ENCODE measurements at regions not wholly inside any gene's neighbourhood (a gene's known extent, or its start where the extent isn't known, plus 50 kb on each side); places are given as distances from the start of the nearest gene placed in this dataset.
"Not testable (repeated sequence)": the region's sequence is repeated elsewhere in the genome, so short reads cannot be mapped to it uniquely, and the experiment has no call there.

DNA sequence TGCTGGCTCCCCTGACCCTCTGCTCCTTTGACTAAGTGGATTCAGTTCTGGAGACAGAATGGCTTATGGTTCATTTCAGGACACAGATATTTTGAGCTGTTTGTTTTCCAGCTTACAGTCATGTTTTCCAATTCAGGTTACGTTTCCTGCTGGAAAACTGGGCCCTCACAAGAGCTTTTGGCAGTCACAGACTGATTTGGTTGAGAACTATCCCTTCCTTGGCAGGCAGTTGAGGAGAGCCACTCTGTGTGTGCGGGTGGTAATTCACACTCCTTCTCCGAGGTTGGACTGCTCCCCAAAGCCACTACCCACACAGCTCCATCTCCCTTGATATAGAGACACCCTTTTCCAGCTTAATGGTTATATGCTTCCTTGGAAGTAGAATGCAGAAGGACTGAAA is 534.5 kb downstream of the TMEM38B start:
- Histone ChIP-seq H3K4me3 (ENCODE audit: low read depth, low read length, poor library complexity, severe bottlenecking) (no peak overlapping the region), H3K9me2 (ENCODE audit: insufficient read depth, low read length) (no peaks in the 10 kb centered on the region), H2AFZ (ENCODE audit: low read length) (no peak overlapping the region), H3K4me2 (ENCODE audit: low read length) (no peak overlapping the region), H4K20me1 (ENCODE audit: insufficient read depth, low read length) (no peaks in the 10 kb centered on the region), H3K27ac (ENCODE audit: low read depth, low read length, poor library complexity, severe bottlenecking) (no peak overlapping the region), H3K9me3 (ENCODE audit: low read length) (no peaks in the 10 kb centered on the region), H3K36me3 (ENCODE audit: insufficient read depth, low read length) (no peaks in the 10 kb centered on the region), H3K79me2 (ENCODE audit: insufficient read depth, low read depth, low read length) (no peaks in the 10 kb centered on the region), H3K4me1 (ENCODE audit: insufficient read depth, low read length, poor library complexity, severe bottlenecking) (no peaks in the 10 kb centered on the region)
- POLR2A ChIA-PET: interaction anchor here (1.1 kb wide), 1 partner anchor 20 kb away, joined by 4 read pairs; no protein-coding TSS in a partner anchor
- intact Hi-C loops (cut with micrococcal nuclease; ENCODE audit: unreplicated experiment): no loop called here
- CTCF ChIA-PET (ENCODE audit: unreplicated experiment): no interaction called here
- no peak for TF ChIP-seq EZH2phosphoT487 (IDR thresholded peaks at IDR 0.05; ENCODE audit: borderline replicate concordance, low read depth, low read length)
- TF ChIP-seq, protein P1, sequence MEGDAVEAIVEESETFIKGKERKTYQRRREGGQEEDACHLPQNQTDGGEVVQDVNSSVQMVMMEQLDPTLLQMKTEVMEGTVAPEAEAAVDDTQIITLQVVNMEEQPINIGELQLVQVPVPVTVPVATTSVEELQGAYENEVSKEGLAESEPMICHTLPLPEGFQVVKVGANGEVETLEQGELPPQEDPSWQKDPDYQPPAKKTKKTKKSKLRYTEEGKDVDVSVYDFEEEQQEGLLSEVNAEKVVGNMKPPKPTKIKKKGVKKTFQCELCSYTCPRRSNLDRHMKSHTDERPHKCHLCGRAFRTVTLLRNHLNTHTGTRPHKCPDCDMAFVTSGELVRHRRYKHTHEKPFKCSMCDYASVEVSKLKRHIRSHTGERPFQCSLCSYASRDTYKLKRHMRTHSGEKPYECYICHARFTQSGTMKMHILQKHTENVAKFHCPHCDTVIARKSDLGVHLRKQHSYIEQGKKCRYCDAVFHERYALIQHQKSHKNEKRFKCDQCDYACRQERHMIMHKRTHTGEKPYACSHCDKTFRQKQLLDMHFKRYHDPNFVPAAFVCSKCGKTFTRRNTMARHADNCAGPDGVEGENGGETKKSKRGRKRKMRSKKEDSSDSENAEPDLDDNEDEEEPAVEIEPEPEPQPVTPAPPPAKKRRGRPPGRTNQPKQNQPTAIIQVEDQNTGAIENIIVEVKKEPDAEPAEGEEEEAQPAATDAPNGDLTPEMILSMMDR (conservative IDR thresholded peaks at IDR 0.05; ENCODE audit: low read length): no peak
- no peak for DNase-seq (ENCODE audit: low spot score)
- BruUV-seq (replicated peaks): no TSS peak

DNA sequence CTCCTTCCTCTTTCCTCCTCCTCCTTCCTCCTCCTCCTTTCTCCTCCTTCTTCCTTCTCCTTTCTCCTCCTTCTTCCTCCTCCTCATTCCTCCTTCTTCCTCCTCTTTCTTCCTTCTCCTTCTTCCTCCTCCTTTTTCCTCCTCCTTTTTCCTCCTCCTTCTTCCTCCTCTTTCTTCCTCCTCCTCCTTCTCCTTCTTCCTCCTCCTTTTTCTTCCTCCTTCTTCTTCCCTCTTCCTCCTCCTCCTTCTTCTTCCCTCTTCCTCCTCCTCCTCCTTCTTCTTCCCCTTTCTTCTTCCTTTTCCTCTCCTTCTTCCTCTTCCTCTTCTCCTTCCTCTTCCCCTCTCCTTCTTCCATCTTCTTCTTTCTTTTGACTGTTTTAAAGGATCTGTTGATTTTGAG is 538.8 kb downstream of the TMEM38B start:
- H3K4me2 ChIP-seq (ENCODE audit: low read length): no peak overlapping the region
- H3K4me3 ChIP-seq (ENCODE audit: low read depth, low read length, poor library complexity, severe bottlenecking): no peak overlapping the region
- no peak for TF ChIP-seq EZH2phosphoT487 (IDR thresholded peaks at IDR 0.05; ENCODE audit: borderline replicate concordance, low read depth, low read length)
- TF ChIP-seq, protein P1 (conservative IDR thresholded peaks at IDR 0.05; ENCODE audit: low read length): no peak
- no peaks in the 10 kb centered on the region for H3K9me2 ChIP-seq (ENCODE audit: insufficient read depth, low read length)
- H4K20me1 ChIP-seq (ENCODE audit: insufficient read depth, low read length): no peaks in the 10 kb centered on the region
- H3K27ac ChIP-seq (ENCODE audit: low read depth, low read length, poor library complexity, severe bottlenecking): no peak overlapping the region
- ChIA-PET POLR2A (no interaction called here), CTCF (ENCODE audit: unreplicated experiment) (no interaction called here)
- intact Hi-C loops (cut with micrococcal nuclease; ENCODE audit: unreplicated experiment): no loop called here
- no peak overlapping the region for H2AFZ ChIP-seq (ENCODE audit: low read length)
- H3K36me3 ChIP-seq (ENCODE audit: insufficient read depth, low read length): no peaks in the 10 kb centered on the region
- no peak for DNase-seq (ENCODE audit: low spot score)
- BruUV-seq (replicated peaks): no TSS peak
- H3K79me2 ChIP-seq (ENCODE audit: insufficient read depth, low read depth, low read length): no peaks in the 10 kb centered on the region
- H3K9me3 ChIP-seq (ENCODE audit: low read length): no peaks in the 10 kb centered on the region
- no peaks in the 10 kb centered on the region for H3K4me1 ChIP-seq (ENCODE audit: insufficient read depth, low read length, poor library complexity, severe bottlenecking)

DNA sequence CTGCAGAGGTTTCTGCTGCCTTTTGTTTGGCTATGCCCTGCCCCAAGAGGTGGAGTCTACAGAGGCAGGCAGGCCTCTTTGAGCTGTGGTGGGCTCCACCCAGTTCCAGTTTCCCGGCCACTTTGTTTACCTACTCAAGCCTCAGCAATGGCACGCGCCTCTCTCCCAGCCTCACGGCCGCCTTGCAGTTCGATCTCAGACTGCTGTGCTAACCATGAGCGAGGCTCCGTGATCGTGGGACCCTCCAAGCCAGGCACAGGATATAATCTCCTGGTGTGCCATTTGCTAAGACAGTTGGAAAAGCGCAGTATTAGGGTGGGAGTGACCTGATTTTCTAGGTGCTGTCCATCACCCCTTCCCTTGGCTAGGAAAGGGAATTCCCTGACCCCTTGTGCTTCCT is 566.6 kb downstream of the TMEM38B start:
- H3K79me2 ChIP-seq (ENCODE audit: insufficient read depth, low read depth, low read length); H2AFZ ChIP-seq (ENCODE audit: low read length); CTCF ChIA-PET (ENCODE audit: unreplicated experiment); POLR2A ChIA-PET; intact Hi-C loops (cut with micrococcal nuclease; ENCODE audit: unreplicated experiment); H3K36me3 ChIP-seq (ENCODE audit: insufficient read depth, low read length); H3K4me3 ChIP-seq (ENCODE audit: low read depth, low read length, poor library complexity, severe bottlenecking); H3K9me2 ChIP-seq (ENCODE audit: insufficient read depth, low read length); H3K9me3 ChIP-seq (ENCODE audit: low read length); H4K20me1 ChIP-seq (ENCODE audit: insufficient read depth, low read length); BruUV-seq (replicated peaks); H3K4me2 ChIP-seq (ENCODE audit: low read length); H3K27ac ChIP-seq (ENCODE audit: low read depth, low read length, poor library complexity, severe bottlenecking); DNase-seq (ENCODE audit: low spot score); H3K4me1 ChIP-seq (ENCODE audit: insufficient read depth, low read length, poor library complexity, severe bottlenecking): not testable (repeated sequence)
